ENCODE measurements at regions not wholly inside any gene's neighbourhood (a gene's known extent, or its start where the extent isn't known, plus 50 kb on each side); places are given as distances from the start of the nearest gene placed in this dataset.

DNA sequence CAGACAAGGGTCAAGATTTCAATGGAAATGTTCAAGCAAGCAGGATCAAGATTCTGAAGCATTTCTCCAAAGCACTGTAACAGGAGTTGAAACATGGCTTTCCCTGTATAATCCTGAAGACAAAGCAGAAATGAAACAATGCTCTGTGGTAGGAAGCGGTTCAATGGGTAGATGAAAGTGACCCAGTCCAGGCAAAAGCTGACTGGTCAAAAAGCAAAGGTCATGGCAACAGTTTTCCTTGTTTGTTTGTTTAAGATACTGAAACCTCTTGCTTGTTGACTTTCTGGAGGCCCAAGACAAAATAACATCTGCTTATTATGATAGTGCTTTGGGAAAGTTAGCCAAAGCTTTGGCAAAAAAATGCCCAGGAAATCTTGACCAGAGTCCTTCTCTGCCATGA is 1343.9 kb upstream of the PCDH9 start:
- TF ChIP-seq, protein P1, sequence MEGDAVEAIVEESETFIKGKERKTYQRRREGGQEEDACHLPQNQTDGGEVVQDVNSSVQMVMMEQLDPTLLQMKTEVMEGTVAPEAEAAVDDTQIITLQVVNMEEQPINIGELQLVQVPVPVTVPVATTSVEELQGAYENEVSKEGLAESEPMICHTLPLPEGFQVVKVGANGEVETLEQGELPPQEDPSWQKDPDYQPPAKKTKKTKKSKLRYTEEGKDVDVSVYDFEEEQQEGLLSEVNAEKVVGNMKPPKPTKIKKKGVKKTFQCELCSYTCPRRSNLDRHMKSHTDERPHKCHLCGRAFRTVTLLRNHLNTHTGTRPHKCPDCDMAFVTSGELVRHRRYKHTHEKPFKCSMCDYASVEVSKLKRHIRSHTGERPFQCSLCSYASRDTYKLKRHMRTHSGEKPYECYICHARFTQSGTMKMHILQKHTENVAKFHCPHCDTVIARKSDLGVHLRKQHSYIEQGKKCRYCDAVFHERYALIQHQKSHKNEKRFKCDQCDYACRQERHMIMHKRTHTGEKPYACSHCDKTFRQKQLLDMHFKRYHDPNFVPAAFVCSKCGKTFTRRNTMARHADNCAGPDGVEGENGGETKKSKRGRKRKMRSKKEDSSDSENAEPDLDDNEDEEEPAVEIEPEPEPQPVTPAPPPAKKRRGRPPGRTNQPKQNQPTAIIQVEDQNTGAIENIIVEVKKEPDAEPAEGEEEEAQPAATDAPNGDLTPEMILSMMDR (IDR thresholded peaks at IDR 0.05; ENCODE audit: low read length), result no peak
- TF ChIP-seq EZH2phosphoT487 (IDR thresholded peaks at IDR 0.05; ENCODE audit: low read length), result no peak
- TF ChIP-seq EZH2 (optimal IDR thresholded peaks at IDR 0.05; ENCODE audit: low read depth, low read length), result no peak
